Thoracic aorta (tissue), 2 donors: ENCODE measurements at regions not wholly inside any gene's neighbourhood (a gene's known extent, or its start where the extent isn't known, plus 50 kb on each side); places are given as distances from the start of the nearest gene placed in this dataset.

Experiments
- ATAC-seq: fragments of 150-250 bp; one replicate; pipeline ENCODE4 v1.8.0; 2017; ENCODE audit warnings: low read depth; ENCODE audit not compliant: insufficient number of reproducible peaks, low FRiP score
- DNase-seq: peaks from one replicate; pipeline ENCODE4 v3.0.0-alpha.2; 2020; ENCODE audit warnings: low spot score
- H3K27ac ChIP-seq, 2 donors: fragments of 200-600 bp; sonication (generic); 1 replicate in 1 of 2; 2 replicates in 1 of 2; pipeline ENCODE4 v1.5.1; 2016; ENCODE audit warnings: mild to moderate bottlenecking in 2 of 2, moderate library complexity in 2 of 2
- H3K27me3 ChIP-seq: fragments of 200-600 bp; sonication (generic); replicated peaks from 2 replicates; pipeline ENCODE4 v1.6.0; 2016; ENCODE audit warnings: mild to moderate bottlenecking; ENCODE audit not compliant: insufficient read depth
- H3K36me3 ChIP-seq: fragments of 200-600 bp; sonication (generic); one replicate; pipeline ENCODE4 v1.5.1; 2016
- H3K4me1 ChIP-seq, 2 donors: fragments of 200-600 bp; sonication (generic); 1 replicate in 1 of 2; 2 replicates in 1 of 2; pipeline versions ENCODE4 v1.5.1 to v1.6.0; 2016; ENCODE audit warnings: low read depth in 2 of 2, mild to moderate bottlenecking in 1 of 2; ENCODE audit not compliant: control insufficient read depth in 1 of 2
- H3K4me3 ChIP-seq: fragments of 200-600 bp; sonication (generic); 2 replicates; pipeline ENCODE4 v1.5.1; 2016; ENCODE audit warnings: mild to moderate bottlenecking
- H3K9me3 ChIP-seq: fragments of 200-600 bp; sonication (generic); 2 replicates; pipeline ENCODE4 v1.5.1; 2016
- TF ChIP-seq, protein P1 (sequence below): fragments of 200-600 bp; sonication (generic); IDR thresholded peaks from one replicate; pipeline ENCODE4 v1.5.1; 2019; ENCODE audit warnings: antibody characterized with exemption

GRCh38 chr10:130404476-130405055 is 268.4 kb downstream of the GLRX3 start:
- DNase-seq: no peak
- Histone ChIP-seq H3K27ac (no peak overlapping the region), H3K4me1 (no peaks in the 10 kb centered on the region), H3K9me3 (no peaks in the 10 kb centered on the region), H3K4me3 (no peak overlapping the region), H3K36me3 (no peaks in the 10 kb centered on the region), H3K27me3 (no peaks in the 10 kb centered on the region)
- TF ChIP-seq, protein P1, sequence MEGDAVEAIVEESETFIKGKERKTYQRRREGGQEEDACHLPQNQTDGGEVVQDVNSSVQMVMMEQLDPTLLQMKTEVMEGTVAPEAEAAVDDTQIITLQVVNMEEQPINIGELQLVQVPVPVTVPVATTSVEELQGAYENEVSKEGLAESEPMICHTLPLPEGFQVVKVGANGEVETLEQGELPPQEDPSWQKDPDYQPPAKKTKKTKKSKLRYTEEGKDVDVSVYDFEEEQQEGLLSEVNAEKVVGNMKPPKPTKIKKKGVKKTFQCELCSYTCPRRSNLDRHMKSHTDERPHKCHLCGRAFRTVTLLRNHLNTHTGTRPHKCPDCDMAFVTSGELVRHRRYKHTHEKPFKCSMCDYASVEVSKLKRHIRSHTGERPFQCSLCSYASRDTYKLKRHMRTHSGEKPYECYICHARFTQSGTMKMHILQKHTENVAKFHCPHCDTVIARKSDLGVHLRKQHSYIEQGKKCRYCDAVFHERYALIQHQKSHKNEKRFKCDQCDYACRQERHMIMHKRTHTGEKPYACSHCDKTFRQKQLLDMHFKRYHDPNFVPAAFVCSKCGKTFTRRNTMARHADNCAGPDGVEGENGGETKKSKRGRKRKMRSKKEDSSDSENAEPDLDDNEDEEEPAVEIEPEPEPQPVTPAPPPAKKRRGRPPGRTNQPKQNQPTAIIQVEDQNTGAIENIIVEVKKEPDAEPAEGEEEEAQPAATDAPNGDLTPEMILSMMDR: no peak
- ATAC-seq: no peak

DNA sequence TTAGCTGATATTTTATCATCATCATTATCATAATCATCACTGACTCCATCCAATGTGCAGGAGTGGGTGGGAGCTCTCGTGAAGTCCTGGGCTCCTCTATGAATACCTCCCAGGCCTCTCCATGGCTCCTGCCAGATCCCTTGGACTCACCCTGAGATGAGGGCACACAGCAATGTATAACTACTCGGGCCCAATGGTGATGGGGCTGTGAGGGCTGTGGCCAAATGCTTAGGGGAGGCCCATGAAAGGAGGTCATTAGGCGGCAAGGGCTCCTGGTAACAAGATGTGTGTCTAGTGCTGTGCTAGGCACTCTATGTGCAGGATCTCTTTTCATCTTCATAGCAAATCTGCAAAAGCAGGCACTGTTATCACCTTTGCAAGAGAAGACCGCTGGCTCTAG is 270.9 kb downstream of the GLRX3 start:
- Histone ChIP-seq H3K27me3 (no peaks in the 10 kb centered on the region), H3K36me3 (no peaks in the 10 kb centered on the region), H3K4me3 (no peak overlapping the region), H3K4me1 (no peaks in the 10 kb centered on the region), H3K27ac (no peak overlapping the region), H3K9me3 (no peaks in the 10 kb centered on the region)
- TF ChIP-seq, protein P1: no peak
- DNase-seq (no peak), ATAC-seq (no peak)

- Histone ChIP-seq H3K36me3 (no peaks in the 10 kb centered on the region), H3K4me3 (no peak overlapping the region), H3K9me3 (no peaks in the 10 kb centered on the region), H3K4me1 (no peaks in the 10 kb centered on the region), H3K27ac (no peak overlapping the region), H3K27me3 (no peaks in the 10 kb centered on the region)
- DNase-seq: no peak
- no peak for ATAC-seq
- TF ChIP-seq, protein P1: no peak
These were observed 273.1 kb downstream of the GLRX3 start for GRCh38 chr10:130409331-130409730.

DNA sequence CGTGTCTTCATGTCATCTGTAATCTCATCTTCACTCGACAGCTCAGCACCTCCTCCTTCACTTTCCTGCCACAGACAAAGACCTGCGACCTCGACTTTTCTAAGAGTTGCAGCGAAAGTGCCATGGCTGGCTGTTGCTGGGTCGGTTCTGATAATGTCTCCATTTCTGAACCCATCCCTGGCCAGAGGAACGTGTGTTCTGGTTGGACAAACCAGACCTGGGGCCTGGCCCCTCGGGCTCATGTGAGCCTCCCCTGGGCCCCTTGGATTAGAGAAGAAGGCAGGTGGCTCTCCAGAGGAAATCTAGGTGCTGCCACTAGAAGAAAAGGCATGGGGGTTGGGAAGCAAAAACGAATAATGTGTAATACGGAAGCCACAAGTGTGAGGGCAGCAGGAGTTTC is 273.7 kb downstream of the GLRX3 start:
- Histone ChIP-seq H3K4me1 (no peaks in the 10 kb centered on the region), H3K4me3 (no peak overlapping the region), H3K27me3 (no peaks in the 10 kb centered on the region), H3K9me3 (no peaks in the 10 kb centered on the region), H3K36me3 (no peaks in the 10 kb centered on the region), H3K27ac (no peak overlapping the region)
- DNase-seq (no peak), ATAC-seq (no peak)
- TF ChIP-seq, protein P1: no peak

- ATAC-seq (no peak), DNase-seq (no peak)
- H3K36me3 ChIP-seq: no peaks in the 10 kb centered on the region
- H3K9me3 ChIP-seq: no peaks in the 10 kb centered on the region
- no peaks in the 10 kb centered on the region for H3K4me1 ChIP-seq
- H3K27ac ChIP-seq: no peak overlapping the region
- TF ChIP-seq, protein P1: no peak
- H3K27me3 ChIP-seq: no peaks in the 10 kb centered on the region
- H3K4me3 ChIP-seq: no peak overlapping the region
These were observed 275.4 kb downstream of the GLRX3 start for GRCh38 chr10:130411496-130412085.
